RWPE2 (cell line): ENCODE measurements at regions not wholly inside any gene's neighbourhood (a gene's known extent, or its start where the extent isn't known, plus 50 kb on each side); places are given as distances from the start of the nearest gene placed in this dataset.
"Not testable (repeated sequence)": the region's sequence is repeated elsewhere in the genome, so short reads cannot be mapped to it uniquely, and the experiment has no call there.

Source experiments
- ATAC-seq: fragments of 200-7000 bp; cut with Tn5 transposase; 3 replicates; pipeline ENCODE4 v1.9.1; 2021; ENCODE audit warnings: low read depth
- DNase-seq: peaks from one replicate; pipeline ENCODE4 v3.0.0-alpha.2; 2020; ENCODE audit warnings: low spot score
- H3K27ac ChIP-seq: fragments of 450-650 bp; 2 replicates; pipeline ENCODE4 v1.5.1; 2017; ENCODE audit warnings: mild to moderate bottlenecking; ENCODE audit not compliant: poor library complexity, severe bottlenecking
- H3K27me3 ChIP-seq: fragments of 250-450 bp; sonication (Bioruptor Pico); 2 replicates; pipeline ENCODE4 v1.5.1; 2021; ENCODE audit warnings: mild to moderate bottlenecking, moderate library complexity; ENCODE audit not compliant: insufficient read depth, poor library complexity, severe bottlenecking
- H3K36me3 ChIP-seq: fragments of 250-450 bp; sonication (Bioruptor Pico); 2 replicates; pipeline ENCODE4 v1.5.1; 2020; ENCODE audit warnings: low read depth, mild to moderate bottlenecking, moderate library complexity
- H3K4me1 ChIP-seq: fragments of 250-450 bp; sonication (Bioruptor Pico); 2 replicates; pipeline ENCODE4 v1.5.1; 2021; ENCODE audit warnings: mild to moderate bottlenecking, moderate library complexity; ENCODE audit not compliant: insufficient read depth, poor library complexity, severe bottlenecking
- H3K4me3 ChIP-seq: fragments of 250-450 bp; sonication (Bioruptor Pico); 2 replicates; pipeline ENCODE4 v1.5.1; 2021; ENCODE audit warnings: mild to moderate bottlenecking, moderate library complexity; ENCODE audit not compliant: severe bottlenecking
- H3K9me3 ChIP-seq: fragments of 250-450 bp; sonication (Bioruptor Pico); 2 replicates; pipeline ENCODE4 v1.5.1; 2021; ENCODE audit warnings: mild to moderate bottlenecking, moderate library complexity; ENCODE audit not compliant: severe bottlenecking
- CTCF ChIP-seq: fragments of 450-650 bp; IDR thresholded peaks from one replicate; pipeline ENCODE4 v1.5.1; 2017; ENCODE audit warnings: mild to moderate bottlenecking, moderate library complexity; ENCODE audit not compliant: poor library complexity, severe bottlenecking

GRCh38 chr4:189838821-189839497 lies 101.7 kb upstream of the FRG1 start:
- DNase-seq (no peak), ATAC-seq (no peak)

GRCh38 chr4:189840356-189840755 lies 100.3 kb upstream of the FRG1 start:
- Histone ChIP-seq H3K27me3 (no peaks in the 10 kb centered on the region), H3K27ac (no peak overlapping the region), H3K36me3 (no peaks in the 10 kb centered on the region), H3K4me1 (no peaks in the 10 kb centered on the region), H3K4me3 (no peak overlapping the region), H3K9me3 (no peaks in the 10 kb centered on the region)
- ATAC-seq (no peak), DNase-seq (no peak)
- TF ChIP-seq CTCF: no peak

More at GRCh38 chr4:189838821-189839497, 101.7 kb upstream of the FRG1 start:
- no peak for TF ChIP-seq CTCF
- H3K27ac ChIP-seq: no peak overlapping the region
- no peaks in the 10 kb centered on the region for H3K4me1 ChIP-seq
- H3K36me3 ChIP-seq: no peaks in the 10 kb centered on the region
- H3K9me3 ChIP-seq: no peaks in the 10 kb centered on the region
- no peaks in the 10 kb centered on the region for H3K27me3 ChIP-seq
- no peak overlapping the region for H3K4me3 ChIP-seq

DNA sequence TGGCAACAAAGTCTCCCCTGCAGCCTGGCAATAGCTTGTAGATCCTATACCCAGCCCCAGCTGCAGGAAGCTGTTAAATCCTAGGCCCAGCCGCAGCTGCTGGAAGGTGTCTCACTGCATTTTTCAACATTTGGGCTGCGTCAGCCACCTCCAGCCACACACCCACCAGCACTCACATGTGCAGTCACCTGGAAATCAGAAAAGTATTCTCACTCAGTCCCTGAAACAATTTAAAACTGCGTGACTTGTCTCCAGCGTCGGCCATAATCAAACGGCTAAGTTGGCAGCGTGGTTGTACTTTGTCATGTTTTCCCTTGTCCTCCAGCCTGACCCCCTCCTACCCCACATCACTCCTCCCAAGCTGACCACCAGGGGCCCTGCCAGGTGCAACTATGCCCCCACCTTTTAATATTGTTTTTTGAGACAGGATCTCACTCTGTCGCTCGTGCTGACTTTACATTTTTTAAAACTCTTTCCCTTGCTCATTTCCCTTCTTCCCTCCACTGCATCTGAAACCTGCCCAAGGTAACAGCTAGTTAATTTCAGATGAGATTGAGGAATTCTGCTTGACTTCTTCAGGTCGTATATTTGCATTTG lies 97.2 kb upstream of the FRG1 start:
- Histone ChIP-seq H3K36me3 (no peaks in the 10 kb centered on the region), H3K27me3 (no peaks in the 10 kb centered on the region), H3K27ac (no peak overlapping the region), H3K9me3 (no peaks in the 10 kb centered on the region), H3K4me1 (no peaks in the 10 kb centered on the region), H3K4me3 (no peak overlapping the region)
- no peak for TF ChIP-seq CTCF
- DNase-seq (no peak), ATAC-seq (no peak)

- Histone ChIP-seq H3K36me3 (no peaks in the 10 kb centered on the region), H3K4me3 (no peak overlapping the region), H3K9me3 (no peaks in the 10 kb centered on the region), H3K27me3 (no peaks in the 10 kb centered on the region), H3K27ac (no peak overlapping the region), H3K4me1 (no peaks in the 10 kb centered on the region)
- DNase-seq: no peak
- ATAC-seq: peak; percentile 66
- TF ChIP-seq CTCF: no peak
Observed at GRCh38 chr4:189845145-189845846, 95.4 kb upstream of the FRG1 start.

DNA sequence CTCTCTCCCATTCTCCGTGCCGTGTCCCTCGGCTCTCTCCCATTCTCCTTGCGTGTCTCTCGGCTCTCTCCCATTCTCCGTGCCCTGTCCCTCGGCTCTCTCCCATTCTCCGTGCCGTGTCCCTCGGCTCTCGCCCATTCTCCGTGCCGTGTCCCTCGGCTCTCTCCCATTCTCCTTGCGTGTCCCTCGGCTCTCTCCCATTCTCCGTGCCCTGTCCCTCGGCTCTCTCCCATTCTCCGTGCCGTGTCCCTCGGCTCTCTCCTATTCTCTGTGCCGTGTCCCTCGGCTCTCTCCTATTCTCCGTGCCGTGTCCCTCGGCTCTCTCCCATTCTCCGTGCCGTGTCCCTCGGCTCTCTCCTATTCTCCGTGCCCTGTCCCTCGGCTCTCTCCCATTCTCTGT lies 94.6 kb upstream of the FRG1 start:
- not testable (repeated sequence) for H3K27me3 ChIP-seq, H3K9me3 ChIP-seq, H3K36me3 ChIP-seq, H3K27ac ChIP-seq, H3K4me1 ChIP-seq, DNase-seq, H3K4me3 ChIP-seq, ATAC-seq

DNA sequence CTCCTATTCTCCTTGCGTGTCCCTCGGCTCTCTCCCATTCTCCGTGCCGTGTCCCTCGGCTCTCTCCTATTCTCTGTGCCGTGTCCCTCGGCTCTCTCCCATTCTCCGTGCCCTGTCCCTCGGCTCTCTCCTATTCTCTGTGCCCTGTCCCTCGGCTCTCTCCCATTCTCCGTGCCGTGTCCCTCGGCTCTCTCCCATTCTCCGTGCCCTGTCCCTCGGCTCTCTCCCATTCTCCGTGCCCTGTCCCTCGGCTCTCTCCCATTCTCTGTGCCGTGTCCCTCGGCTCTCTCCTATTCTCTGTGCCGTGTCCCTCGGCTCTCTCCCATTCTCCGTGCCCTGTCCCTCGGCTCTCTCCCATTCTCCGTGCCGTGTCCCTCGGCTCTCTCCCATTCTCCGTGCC lies 94.1 kb upstream of the FRG1 start:
- DNase-seq, H3K9me3 ChIP-seq, H3K4me3 ChIP-seq, H3K27ac ChIP-seq, H3K4me1 ChIP-seq, ATAC-seq, H3K27me3 ChIP-seq, H3K36me3 ChIP-seq: not testable (repeated sequence)

- H3K36me3 ChIP-seq, H3K27ac ChIP-seq, DNase-seq, H3K4me3 ChIP-seq, ATAC-seq, H3K9me3 ChIP-seq, H3K4me1 ChIP-seq, H3K27me3 ChIP-seq: not testable (repeated sequence)
Observed at GRCh38 chr4:189848672-189849071, 92.0 kb upstream of the FRG1 start.
